ENCODE measurements at regions not wholly inside any gene's neighbourhood (a gene's known extent, or its start where the extent isn't known, plus 50 kb on each side); places are given as distances from the start of the nearest gene placed in this dataset.

DNA sequence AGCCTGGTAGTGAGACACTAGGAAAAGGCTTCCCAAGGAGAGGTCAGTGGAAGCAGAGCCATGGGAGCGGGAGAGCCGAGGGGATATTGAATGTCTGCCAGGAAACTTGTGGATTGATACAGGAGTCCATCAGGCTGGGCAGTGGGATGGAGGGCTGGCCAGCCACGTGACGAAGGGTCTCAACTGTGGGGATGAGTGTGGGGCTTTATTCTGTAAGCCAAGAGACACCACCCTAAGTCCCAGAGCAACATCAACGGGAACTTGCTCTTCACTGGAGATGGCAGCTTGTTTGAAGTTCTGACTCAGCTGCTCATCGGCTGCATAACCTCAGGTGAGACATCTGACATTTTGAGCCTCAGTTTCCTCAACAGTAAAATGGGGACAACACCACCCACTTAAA is 197.8 kb downstream of the VRK1 start:
- TF ChIP-seq, protein P1, sequence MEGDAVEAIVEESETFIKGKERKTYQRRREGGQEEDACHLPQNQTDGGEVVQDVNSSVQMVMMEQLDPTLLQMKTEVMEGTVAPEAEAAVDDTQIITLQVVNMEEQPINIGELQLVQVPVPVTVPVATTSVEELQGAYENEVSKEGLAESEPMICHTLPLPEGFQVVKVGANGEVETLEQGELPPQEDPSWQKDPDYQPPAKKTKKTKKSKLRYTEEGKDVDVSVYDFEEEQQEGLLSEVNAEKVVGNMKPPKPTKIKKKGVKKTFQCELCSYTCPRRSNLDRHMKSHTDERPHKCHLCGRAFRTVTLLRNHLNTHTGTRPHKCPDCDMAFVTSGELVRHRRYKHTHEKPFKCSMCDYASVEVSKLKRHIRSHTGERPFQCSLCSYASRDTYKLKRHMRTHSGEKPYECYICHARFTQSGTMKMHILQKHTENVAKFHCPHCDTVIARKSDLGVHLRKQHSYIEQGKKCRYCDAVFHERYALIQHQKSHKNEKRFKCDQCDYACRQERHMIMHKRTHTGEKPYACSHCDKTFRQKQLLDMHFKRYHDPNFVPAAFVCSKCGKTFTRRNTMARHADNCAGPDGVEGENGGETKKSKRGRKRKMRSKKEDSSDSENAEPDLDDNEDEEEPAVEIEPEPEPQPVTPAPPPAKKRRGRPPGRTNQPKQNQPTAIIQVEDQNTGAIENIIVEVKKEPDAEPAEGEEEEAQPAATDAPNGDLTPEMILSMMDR (IDR thresholded peaks at IDR 0.05): no peak
- TF ChIP-seq ZFX (IDR thresholded peaks at IDR 0.05; ENCODE audit: borderline replicate concordance): no peak
- no peak overlapping the region for H3K27ac ChIP-seq

DNA sequence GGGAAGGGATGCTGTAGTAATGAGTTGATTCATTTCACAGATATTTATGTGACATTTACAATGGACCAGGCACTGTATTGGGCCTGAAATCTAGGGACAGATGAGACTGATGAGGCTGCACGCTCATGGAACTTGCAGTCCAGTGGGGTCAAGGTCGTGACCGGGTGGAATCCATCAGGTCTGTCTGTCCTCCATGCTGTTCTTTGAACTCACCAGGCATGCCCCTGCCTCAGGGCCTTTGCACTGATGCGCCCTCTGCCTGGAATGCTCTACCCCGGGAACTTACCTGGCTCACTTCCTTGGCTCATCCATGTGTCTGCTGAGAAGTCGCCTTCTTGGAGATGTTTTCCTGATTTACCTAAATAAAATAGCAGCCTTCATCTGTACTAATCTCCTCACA is 200.1 kb downstream of the VRK1 start:
- no peak overlapping the region for H3K27ac ChIP-seq
- no peak for TF ChIP-seq ZFX (IDR thresholded peaks at IDR 0.05; ENCODE audit: borderline replicate concordance)
- TF ChIP-seq, protein P1 (IDR thresholded peaks at IDR 0.05): no peak

DNA sequence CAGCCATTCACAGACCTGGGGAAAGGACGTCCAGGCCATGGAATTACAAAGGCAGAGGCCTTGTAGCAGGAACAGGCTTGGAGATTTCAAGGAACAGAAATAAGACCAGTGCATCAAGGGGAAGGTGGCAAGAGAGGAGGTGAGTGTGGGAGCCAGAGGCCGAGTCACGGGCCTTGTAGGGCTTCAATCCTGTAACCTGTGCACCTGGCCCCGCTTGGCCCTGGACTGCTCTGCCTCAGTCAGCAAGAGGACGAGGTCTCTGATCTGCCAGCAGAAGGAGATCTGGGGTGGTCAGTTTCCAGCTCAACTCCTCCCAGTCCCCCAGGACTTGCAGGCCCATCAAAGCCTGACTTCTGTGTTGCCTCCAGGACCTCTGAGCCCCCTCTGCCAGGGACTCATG is 200.8 kb downstream of the VRK1 start:
- no peak overlapping the region for H3K27ac ChIP-seq
- TF ChIP-seq, protein P1 (IDR thresholded peaks at IDR 0.05): no peak
- no peak for TF ChIP-seq ZFX (IDR thresholded peaks at IDR 0.05; ENCODE audit: borderline replicate concordance)

DNA sequence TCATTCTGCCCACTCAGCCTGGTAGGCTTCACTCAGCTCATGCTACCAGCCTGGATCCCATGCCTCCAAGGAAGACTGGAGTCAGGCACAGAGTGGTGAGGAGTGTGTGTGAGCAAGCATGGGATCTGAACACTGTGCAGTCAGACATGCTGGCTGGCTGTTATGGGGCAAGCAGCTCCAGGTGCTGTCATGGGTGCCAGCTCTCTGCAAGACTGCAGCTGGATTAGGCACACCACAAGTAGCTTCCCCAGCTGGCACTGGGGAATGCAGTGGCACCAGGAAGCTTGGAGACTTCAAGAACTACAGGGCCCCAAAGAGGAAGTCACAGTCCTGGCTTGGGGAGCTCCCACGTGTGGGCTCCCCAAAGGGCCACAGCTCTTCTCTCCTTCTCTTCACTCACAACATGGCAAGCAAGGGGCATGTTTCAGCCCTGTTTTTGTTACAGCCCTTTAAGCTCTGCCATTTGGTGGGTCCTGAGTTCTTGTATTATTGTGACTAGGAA is 202.5 kb downstream of the VRK1 start:
- TF ChIP-seq, protein P1 (IDR thresholded peaks at IDR 0.05): no peak
- no peak for TF ChIP-seq ZFX (IDR thresholded peaks at IDR 0.05; ENCODE audit: borderline replicate concordance)
- H3K27ac ChIP-seq: no peak overlapping the region

DNA sequence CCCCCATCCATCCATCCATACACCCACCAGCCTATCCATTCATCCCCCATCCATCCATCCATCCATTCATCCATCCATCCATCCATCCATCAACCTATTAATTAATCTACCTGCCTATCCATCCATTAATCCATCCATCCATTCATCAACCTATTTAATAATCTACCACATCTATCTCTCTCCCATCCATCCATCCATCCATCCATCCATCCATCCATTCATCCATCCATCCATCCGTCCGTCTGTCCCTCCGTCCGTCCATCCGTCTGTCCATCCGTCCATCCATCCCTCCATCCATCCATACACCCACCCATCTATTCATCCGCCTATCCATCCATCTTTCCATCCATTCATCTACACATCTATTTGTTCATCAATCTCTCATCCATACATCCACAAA is 205.3 kb downstream of the VRK1 start:
- TF ChIP-seq, protein P1 (IDR thresholded peaks at IDR 0.05): no peak
- no peak for TF ChIP-seq ZFX (IDR thresholded peaks at IDR 0.05; ENCODE audit: borderline replicate concordance)
- no peak overlapping the region for H3K27ac ChIP-seq

DNA sequence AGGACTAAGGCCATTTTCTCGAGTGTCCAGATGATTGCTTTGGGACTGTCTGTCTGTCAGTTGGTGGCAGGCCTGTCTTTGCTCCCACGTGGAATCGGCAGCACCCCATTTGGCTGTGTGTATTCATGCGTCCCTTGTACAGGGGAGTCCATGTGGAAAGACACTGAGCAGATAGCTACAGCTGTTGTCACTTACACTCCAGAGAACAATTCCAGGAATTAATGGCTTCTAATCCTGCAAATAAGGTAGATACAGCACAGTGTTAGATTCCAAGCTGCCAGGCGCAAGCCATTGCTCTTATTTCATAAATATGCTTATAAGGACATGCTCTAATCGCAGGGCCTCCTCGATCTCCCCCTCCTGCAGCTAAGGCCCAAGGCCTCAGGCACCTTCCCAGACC is 208.8 kb downstream of the VRK1 start:
- TF ChIP-seq, protein P1 (IDR thresholded peaks at IDR 0.05): no peak
- no peak for TF ChIP-seq ZFX (IDR thresholded peaks at IDR 0.05; ENCODE audit: borderline replicate concordance)
- no peak overlapping the region for H3K27ac ChIP-seq

DNA sequence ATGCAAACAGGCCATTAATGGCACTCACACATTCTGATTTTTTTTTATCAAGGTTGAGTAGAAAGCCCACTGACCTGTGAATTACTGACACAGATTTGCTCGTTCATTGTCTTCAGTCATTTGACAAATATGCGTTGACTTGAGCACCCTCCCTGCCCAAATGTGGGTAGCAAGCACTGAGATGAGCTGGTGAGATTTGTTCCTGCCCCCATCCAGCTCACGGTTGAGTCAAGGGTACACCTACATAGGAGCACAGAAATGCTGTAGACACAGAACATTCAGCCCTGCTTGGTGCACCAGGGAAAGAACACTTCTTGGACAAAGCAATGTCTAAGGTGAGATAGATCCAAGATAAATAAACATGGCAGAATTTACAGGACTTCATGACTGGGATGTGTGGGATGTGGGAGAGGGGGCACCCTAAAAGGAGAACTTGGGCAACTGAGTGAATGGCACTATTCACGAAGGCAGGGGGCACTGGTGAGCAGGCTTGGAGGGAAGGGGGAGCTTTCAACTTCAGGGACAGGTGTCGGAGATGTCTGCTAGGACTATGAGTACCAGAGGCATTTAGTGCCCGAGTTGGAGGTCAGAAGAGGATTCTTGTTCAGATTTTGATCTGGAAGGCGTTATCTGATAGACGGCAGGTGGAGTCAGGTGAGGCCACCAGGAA is 213.4 kb downstream of the VRK1 start:
- no peak for TF ChIP-seq ZFX (IDR thresholded peaks at IDR 0.05; ENCODE audit: borderline replicate concordance)
- TF ChIP-seq, protein P1 (IDR thresholded peaks at IDR 0.05): peak; percentile 27
- no peak overlapping the region for H3K27ac ChIP-seq
